HG03175 (cell line): ENCODE measurements at regions not wholly inside any gene's neighbourhood (a gene's known extent, or its start where the extent isn't known, plus 50 kb on each side); places are given as distances from the start of the nearest gene placed in this dataset.
"Not testable (repeated sequence)": the region's sequence is repeated elsewhere in the genome, so short reads cannot be mapped to it uniquely, and the experiment has no call there.

Experiments
- ATAC-seq: cut with Tn5 transposase; IDR thresholded peaks from one replicate; pipeline ENCODE4 v1.9.1; 2021; ENCODE audit warnings: mild to moderate bottlenecking, moderate library complexity; ENCODE audit not compliant: unreplicated experiment

DNA sequence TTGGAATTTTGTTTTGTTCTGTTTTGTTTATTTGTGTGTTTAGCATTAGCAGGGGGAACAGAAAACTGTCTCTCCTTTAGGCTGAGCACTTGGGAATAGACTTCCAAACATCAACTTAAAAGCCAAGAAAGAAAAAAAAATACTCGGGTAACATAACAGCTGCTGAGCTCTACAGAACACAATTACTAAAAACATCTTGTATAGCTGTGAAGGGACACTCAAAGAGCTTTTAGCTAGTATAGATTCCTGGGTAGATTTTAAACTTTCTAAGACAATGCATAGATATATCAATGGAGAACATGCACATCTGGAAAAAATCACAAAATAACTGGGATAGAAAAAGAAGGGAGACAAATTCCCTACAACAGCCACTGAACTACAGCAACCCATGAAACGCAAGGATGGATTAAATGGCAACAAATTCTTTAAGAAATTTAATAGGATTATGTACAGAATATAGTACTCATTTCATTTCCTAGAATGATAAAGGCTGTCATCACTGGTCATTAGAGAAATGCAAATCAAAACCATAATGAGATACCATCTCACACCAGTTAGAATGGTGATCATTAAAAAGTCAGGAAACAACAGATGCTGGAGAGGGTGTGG is 174.3 kb upstream of the KRR1 start:
- ATAC-seq = no peak

DNA sequence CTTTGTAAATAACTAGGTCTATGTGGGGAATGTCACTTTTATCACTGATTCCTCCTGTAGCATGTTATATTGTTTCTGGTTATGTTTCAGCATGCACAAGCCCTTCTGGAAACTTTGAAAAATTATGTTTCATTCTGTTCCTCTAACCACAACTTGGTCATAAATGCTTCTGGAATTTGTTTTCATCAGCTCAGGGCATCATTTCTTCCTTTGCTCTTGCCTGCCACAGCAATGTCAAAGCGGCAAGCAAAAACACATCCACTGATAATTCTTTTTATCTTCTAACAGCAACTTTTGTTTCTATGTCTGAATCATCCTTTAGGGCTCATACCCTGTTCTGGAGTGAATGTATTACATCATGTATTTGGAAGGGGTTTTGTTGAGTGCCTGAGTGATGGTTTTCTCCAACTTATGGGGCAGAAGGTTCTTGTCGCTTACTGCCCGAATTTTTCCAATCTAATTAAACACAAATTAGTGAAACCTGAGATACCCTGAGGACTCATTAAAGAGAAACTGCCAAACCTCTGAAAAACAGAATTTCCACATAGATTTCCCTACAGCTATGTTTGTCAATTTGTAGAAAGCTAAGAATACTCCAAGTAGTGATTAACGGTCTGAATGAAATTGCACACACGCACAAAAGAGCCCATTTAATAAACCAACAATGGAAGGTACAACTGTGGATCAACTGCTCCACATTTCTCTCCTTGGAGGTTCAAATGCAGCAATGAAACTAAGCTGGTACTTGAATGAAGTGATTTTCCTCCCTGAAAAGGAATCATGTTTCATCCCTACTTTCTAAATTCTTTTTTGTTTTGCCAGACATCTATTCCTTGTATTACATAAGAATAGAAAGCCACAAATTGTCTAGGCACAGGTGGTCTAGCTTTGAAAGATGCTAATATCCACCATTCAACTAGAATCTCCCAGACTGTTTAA is 173.5 kb upstream of the KRR1 start:
- no peak for ATAC-seq

DNA sequence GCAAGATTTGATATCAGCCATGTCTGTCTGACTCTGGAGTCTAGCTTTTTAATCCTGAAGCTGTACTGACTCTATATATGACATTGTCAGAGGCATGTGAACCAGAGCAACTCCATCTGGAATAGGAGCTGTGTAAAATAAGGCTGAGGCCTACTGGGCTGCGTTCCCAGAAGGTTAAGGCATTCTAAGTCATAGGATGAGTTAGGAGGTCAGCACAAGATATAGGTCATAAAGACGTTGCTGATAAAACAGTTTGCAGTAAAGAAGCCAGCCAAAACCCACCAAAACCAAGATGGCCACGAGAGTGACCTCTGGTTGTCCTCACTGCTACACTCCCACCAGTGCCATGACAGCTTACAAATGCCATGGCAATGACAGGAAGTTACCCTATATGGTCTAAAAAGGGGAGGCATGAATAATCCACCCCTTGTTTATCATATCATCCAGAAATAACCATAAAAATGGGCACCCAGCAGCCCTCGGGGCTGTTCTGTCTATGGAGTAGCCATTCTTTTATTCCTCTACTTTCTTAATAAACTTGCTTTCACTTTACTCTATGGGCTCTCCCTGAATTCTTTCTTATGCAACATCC is 172.7 kb upstream of the KRR1 start:
- ATAC-seq = not testable (repeated sequence)

DNA sequence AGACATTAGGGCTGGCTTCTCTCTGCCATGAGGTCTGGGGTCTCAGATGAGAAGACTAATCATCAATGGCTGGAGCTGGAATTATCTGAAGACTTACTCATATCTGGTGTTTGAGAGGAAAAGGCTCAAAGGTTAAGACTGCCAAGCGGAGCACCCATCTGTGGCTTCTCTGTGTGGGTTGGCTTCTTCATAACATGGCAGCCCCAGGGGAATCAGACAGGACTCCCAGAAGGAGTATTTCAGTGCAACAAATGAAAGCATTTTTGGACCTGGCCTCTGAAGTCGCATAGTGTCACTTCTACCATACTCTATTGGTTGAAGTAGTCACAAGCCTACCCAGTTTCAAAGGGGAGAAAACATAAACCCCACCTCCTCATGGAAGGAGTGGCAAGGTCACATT is 171.8 kb upstream of the KRR1 start:
- no peak for ATAC-seq

DNA sequence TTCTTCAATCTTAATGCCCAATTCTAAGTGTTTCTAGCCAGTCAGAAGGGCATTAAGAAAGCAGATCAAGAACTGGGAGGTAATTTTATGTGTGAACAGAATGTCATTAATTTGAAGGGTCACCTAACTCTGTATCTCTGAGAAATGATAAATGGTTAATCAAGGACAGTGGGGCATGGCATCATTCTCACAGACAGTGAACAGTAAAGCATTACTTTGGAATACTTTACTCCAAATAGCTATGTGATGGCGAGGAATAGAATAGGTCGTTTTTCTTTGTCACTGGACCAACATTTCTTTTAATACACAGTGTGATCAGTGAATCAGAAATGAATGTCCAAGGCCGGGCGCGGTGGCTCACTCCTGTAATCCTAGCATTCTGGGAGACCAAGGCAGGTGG is 166.1 kb upstream of the KRR1 start:
- no peak for ATAC-seq

DNA sequence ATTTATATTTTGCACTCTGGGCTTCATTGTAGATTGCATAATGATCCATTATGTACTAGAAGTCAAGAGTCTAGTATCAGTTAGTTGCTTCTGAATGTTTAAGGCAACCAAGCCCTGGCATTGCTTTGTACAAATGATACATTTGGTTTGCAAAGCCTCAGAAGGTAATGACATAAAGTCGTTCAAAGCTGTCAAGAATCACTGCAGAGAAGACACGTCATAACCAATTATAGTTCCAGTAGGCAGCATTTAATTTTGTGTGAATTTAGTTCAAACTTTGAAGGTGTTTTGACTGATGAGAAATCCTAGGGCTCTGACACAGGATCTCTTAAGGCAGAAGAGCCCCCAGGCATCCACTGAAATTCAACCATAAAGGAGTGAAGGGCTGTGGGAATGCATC is 163.0 kb upstream of the KRR1 start:
- ATAC-seq = no peak

DNA sequence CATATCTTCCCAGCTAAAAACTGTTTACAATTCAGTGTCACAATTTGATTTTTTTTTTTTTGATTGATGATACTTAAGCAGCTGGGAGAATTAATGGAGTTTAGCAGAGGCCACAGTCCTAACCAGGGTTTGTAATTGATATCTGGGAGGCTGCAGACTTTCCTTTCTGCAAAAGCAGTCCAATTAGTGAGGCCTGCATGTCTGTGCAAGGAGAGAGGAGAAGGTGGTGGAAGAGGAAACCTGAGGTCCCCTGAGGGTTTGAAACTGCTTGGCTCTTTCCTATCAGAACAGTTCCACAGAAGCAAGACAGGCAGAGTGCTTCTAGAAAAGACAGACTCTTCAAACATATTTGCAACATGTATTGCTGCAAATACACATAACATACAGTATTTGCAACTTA is 160.8 kb upstream of the KRR1 start:
- ATAC-seq = no peak

DNA sequence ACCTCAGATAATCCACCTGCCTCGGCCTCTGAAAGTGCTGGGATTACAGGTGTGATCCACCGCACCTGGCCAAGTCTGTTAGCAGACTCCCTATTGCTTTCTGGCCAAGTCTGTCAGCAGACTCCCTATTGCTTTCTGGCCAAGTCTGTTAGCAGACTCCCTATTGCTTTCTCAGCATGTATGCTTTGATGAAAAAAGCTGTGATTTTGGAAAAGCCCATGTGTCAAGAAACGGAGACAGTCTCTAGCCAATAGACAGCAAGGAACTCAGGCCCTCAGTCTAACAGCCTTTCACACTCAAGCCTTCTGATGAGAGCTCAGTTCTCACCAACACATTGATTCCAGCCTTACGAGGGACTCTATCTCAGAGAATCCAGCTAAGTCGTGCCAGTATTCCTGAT is 158.8 kb upstream of the KRR1 start:
- no peak for ATAC-seq

DNA sequence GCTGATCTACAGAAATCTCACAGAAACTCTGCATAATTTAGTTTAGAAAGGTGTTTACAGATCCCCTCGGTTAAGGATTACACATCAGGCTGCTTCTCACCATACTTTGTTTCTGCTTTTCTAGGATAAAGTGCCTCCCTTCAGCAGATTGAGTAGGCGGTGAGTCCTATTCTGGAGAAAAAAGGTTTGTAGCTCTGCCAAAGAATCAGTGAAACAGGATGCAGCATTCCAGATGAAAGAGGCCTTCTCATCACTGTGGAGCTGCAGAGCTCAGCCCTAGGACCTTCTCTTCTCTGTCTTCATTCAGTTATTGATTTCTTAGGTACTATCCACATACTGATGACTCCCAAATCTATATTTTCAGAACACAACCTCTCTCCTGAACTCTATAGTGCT is 155.5 kb upstream of the KRR1 start:
- ATAC-seq = no peak

DNA sequence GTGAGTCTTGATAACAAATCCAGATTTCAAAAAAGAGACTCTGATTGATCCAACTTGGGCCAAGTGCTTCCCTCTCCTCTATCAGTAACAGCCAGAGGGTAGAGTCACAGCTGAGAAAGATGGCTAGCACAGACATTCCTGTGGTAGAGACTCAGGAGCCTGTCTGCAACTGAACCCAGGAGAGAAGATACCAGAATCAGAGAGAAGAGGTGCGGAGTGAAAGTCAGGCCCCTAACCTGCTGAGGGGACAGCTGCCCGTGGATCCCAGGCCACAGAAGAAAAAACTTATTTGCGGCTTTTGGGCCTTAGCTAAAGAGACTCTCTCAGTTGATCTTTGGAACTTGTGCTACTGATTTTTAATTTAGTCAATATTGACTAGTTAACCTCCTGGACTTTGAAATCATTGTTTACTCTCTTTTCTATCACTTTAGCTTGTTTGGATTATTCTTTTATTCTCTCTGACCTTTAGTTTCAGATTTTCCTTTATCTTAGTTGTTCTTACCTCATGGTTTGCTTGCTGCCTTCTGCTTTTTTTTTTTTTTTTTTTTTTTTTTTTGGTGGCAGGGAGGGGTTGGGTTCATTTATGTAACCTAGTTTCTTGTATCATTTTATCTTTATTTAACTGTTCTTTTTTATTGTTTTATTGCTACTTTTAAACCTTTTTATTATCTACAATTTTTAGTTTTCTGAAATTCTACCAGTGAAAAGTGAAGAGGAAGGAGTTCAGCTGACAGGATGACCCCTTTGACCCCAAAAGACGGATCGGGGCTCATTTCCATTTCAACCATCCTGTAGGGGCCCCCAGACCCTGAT is 154.9 kb upstream of the KRR1 start:
- ATAC-seq = no peak

DNA sequence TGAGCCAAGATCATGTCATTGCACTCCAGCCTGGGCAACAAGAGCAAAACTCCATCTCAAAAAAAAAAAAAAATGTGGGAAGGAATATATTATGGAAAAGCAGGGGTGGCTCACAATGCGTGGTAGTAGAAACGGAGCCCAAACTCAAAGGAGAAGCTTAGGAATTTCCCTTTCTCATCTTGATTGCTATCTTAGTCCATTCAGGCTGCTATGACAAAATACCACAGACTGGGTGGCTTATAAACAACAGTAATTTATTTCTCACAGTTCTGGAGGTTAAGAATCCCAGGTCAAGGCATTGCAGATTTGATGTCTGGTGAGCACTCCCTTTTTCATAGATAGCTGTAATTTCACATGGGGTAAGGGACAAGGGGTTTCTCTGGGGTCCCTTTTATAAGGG is 153.8 kb upstream of the KRR1 start:
- no peak for ATAC-seq

DNA sequence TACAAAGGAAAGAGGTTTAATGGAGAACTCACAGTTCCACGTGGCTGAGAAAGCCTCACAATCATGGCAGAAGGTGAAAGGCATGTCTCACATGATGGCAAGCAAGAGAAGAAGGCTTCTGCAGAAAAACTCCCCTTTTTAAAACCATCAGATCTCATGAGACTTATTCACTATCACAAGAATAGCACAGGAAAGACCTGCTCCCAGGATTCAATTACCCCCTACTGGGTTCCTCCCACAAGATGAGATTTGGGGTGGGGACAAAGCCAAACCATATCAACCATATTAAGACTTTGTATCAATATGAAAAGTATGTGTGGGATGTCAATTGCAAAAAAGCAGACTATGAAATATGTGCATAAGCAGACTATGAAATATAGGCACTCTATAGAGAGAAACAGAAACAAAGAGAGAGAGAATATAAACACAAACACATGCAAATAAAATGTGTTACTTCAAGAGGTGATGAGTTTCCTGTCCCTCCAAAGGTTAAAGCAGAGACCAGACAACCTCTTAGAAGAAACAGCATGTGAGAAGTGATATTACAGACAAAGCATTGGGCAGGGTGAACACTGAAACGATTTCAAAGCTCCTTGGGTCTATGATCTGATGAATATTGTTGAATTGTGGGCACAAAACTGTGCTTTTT is 151.2 kb upstream of the KRR1 start:
- ATAC-seq = peak; percentile 74

DNA sequence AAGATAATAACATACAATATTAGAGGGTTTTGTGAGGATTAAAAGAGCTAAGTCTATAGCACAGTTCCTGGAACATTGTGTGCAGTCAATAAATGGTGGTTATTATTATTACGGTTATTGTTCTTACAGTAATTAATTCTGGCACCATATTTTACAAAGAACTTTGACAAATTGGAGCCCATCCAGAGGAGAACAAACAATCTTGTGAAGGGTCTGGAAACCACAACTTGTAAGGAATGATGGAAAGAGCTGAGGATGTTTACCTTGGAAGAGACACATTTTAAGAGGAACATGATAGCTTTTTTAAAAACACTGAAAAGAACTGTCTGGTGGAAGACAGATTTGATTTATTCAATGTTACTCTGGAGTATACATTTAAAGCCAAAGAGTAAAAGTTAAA is 150.5 kb upstream of the KRR1 start:
- ATAC-seq = no peak

DNA sequence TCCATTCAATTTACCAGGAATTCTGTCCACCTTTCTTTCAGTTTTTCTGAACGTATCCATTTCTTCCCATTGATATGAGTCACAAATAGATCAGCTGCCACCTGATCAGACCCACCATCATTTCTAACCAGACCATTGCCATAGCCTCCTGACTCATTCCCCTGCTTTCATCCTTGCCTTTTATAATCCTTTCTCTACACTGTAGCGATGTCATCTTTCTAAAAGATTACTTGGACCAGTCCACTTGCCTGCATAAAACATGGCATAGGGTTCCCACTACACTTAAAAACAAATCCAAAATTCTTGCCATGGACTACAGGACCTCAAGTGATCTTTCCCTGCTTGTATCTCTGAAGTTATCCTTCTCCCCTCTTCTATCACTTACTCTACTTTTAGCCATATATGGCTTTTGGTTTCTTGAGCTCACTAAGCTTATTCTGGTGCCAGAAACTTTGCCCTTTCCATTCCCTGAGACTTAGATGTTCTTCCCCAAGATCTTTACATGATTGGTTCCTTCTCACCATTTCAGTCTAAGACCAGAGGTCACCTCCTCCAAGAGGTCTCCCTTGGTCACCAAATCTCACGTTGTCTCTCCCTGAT is 149.5 kb upstream of the KRR1 start:
- ATAC-seq = no peak

DNA sequence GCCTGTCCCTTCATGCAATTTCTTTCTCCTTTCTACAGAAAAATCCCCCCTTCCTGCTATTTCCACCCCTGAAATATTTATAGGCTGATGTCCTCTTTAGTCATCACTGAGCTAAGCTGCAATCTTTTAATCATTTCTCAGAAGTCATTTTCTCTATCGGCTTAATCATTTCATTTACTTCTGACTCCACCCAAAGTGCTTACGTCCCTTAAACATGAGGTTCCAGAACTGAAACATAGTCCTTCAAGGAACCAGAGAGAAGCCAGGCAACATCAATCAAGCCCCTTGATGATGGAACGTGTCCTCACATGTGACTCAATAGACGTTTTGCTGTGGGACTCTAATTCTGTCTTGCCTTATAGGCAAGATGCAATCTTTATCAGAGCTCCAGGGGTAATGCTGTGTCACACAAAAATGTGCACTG is 148.7 kb upstream of the KRR1 start:
- no peak for ATAC-seq

DNA sequence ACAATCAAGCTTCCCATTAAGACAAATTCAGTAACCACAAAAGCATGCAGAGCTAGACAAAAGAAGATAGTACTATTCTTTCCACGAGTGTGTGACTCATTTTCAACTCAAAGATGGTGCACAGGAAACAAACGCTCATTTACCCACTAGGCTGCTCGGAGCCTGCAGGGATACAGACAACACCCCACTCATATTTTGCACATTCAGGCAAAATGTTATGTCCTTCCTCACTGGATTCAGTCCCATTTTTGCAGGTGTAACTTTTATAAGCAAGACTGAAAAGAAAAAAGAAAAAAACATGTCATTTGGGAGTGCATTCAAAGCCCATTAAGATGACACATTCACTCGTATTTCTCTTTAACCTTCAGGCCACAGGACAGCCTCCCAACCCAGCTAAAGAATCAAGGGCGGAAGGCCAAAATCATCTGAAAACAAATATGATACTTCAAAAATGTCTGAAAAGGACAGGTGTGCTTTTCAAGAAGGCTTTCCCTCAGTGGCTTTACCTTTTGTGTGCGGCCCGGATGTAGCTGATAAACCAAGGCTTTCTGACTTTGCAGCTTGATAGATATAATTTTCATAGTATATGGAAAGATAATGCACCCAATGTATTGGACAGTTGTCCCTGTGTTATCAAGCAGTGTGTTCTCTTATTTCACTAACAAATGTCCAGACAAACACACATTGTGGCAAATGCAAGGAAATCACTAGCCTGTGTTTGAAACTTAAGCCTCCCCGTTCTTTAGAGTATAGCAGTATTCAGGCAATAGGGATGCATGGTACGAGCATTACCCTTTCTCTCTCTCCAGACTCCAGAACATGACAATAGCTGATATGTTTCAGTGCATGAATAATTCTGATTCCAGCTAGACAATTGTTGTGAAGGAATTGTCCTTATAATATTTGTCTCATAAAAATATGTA is 147.8 kb upstream of the KRR1 start:
- no peak for ATAC-seq

DNA sequence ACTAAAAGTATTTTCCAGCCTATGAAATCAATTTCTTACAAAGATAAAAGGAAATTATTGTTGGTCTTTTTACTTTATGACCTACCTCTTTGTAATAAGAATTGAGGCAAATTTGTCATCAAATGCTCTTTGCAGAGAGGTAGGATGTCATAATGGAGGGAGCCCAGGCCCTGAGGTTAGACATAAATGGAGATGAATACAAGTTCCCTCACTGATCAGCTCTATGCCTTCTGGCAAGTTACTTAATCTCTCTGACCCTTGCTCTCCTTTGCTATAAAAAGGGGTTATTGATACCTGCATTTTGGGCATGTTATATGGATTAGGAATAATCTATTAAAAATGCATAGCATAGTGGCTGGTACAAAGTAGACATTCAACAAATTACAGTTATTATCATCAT is 146.9 kb upstream of the KRR1 start:
- no peak for ATAC-seq

DNA sequence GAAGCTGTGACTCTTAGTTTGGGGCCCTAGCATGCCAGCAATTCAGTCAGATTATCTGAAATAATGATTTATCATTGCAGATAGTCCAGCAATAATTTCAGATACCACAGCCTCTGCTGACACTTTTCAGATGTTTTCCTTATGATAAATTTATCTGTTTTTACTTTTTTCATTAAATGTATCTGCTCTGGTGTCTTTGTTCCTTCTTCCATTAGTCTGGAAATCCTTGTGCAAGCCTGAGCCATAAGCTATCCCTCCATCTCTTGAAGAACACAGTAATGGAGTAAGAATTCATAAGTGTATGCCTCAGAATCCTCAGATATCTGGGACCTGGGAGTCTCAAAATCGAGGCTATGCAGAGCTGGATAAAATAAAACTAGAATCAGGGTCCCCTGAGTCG is 146.4 kb upstream of the KRR1 start:
- ATAC-seq = no peak

DNA sequence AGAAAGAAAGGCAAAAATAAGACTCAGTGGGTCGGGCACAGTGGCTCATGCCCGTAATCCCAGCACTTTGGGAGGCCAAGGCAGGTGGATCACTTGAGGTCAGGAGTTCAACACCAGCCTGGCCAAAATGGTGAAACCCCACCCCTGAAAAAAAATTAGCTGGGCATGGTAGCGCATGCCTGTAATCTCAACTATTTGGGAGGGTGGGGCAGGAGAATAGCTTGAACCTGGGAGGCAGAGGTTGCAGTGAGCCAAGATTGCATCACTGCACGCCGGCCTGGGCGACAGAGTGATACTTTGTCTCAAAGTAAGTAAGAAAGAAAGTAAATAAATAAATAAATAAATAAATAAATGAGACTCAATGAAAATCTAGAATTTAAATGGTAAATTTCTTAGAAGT is 145.9 kb upstream of the KRR1 start:
- ATAC-seq = not testable (repeated sequence)
